ENCODE measurements at regions not wholly inside any gene's neighbourhood (a gene's known extent, or its start where the extent isn't known, plus 50 kb on each side); places are given as distances from the start of the nearest gene placed in this dataset.

DNA sequence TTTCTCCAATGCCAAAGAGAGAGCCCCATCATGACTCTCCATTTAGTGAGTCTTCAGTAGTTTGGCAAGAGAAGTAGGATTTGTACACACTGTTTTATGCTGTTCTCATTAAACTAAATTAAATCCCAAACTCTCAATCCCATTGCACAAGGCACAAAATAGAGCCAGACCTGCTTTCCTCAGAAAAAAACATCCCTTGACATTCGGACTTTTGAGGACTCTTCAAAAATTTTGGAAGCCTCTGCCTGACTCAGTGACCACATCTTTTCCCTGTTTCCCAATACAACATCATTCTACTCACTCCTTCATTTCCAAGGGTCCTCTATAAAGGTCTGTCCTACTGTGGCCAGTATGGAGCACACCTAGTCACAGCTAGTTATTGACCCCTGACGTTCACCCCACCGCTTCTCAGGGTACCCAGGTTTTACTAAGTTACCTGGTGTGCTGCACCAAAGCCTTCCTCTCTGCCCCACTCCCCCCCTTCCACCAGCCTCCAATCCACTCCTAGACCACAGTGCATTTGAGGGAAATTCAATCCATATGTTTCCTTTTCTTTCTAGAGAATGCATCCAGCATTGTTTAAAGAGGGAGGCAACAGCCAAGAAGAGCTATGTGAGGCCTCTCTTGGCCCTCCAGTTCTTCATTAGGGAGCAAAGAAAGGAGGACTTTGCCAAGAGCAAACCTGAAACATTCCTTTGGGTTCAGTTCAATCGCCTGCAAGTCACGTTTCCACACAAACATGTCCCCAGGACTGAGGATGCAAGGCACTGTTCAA is 428.7 kb downstream of the PLPP3 start:
- no peak for TF ChIP-seq CTCF (IDR thresholded peaks at IDR 0.05)
- no peak for TF ChIP-seq POLR2A (IDR thresholded peaks at IDR 0.05)

Data from ovary (tissue), 3 donors.